DMS153 (cell line): ENCODE measurements at regions not wholly inside any gene's neighbourhood (a gene's known extent, or its start where the extent isn't known, plus 50 kb on each side); places are given as distances from the start of the nearest gene placed in this dataset.

Experiments used
- DNase-seq: peaks from one replicate; lab custom pipeline; 2025; lab: John Stamatoyannopoulos, UW

GRCh38 chr22:47446821-47447810, 684.7 kb downstream of the TBC1D22A start:
- DNase-seq: no peak

DNA sequence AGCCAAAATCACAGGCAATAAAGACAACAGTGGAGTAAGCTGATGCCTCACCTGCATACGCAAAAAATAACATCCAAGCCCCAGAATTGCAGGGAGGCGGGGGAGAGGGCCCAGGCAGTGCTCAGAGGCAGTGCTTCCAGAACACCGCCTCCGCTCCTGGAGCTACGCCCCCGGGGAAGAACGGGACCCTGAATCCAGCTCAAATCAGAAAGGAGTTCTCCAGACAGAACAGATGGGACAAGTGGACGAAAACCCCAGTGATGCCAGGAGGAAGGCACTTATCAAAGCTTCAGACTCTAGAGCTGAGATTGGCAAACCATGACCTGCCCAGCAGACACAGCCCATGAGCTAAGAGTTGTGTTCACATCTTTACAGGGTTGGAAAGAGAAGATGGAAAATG, 683.9 kb downstream of the TBC1D22A start:
- DNase-seq: no peak

DNA sequence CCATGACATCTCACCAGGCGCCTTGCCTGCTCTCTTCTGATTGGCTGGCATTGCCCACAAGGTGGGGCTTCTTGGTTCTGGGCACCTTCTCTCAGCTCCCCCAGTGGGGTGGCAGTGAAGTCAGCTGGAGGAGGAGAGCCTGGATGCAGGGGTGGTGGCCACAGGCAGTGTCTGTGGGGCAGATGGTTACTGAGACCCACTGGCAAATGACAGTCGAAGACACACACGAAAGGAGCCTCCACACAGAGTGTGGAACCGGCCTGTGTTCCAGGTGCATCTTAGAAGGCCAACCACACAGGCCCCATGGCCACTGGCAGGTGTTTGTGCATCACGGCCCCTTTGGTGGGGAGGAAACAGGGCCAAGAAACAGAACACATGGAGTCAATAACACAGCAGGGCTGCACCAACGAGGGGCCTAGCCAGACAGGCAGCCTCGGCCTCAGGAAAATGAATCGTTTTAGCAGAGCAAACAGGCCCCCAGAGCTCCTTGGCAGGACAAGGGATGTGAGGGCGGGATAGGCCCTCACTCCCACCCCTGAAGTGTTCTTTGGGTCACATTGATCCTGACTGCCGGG, 683.4 kb downstream of the TBC1D22A start:
- no peak for DNase-seq

DNA sequence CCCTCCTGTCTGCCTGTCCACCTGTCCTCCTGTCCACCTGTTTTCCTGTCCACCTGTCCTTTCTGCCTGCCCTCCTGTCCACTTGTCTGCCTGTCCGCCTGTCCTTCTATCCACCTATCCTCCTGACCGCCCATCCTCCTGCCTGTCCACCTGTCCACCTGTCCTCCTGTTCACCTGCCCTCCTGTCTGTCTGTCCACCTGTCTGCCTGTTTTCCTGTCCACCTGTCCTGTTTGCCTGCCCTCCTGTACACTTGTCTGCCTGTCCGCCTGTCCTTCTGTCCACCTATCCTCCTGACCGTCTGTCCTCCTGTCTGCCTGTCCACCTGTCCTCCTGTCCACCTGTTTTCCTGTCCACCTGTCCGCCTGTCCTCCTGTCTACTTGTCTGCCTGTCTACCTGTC, 682.8 kb downstream of the TBC1D22A start:
- DNase-seq: no peak

- DNase-seq: no peak
Observed at GRCh38 chr22:47444746-47445065, 682.3 kb downstream of the TBC1D22A start.

DNA sequence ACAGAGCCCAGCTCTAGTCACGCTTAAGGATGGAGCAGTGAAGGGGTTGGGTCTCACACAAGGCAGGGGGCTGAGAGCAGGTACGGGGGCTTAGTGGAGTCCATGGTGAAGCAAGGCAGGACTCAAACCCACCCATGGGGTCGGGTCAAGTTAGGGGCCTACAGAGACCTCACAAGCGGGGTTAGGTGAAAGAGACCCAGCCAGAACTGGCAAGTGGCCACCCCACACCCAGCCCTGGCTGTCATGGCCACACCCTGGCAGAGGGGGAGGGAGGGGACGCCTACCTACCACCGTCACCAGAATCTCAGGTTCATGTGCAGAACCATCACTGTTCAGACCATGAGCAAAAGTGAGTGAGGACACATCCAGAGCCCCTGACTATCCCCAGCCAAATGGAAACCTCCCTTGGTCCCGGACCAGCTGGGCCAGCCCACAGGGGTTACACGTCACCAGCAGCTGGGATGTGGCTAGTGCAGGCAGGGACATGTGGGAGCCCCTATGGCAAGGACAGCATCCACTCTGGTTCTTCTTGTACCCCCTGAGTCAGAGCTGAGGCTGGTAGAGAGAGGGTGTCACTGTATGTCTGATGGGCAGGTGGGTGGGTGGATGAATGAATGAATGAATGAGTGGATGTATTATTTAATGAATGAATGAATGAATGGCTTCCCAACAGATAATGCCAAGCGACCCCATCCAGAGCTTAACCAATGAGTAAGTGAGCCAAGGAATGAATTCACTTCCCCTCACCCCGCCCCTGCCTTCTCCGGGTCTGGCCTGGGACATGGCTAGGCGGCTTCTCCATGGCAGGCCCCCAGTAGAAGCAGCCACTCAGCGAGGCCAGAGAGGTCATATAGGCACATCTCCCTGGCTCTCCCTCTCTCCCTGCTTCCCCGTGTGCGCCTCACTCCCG, 681.6 kb downstream of the TBC1D22A start:
- DNase-seq: no peak

DNA sequence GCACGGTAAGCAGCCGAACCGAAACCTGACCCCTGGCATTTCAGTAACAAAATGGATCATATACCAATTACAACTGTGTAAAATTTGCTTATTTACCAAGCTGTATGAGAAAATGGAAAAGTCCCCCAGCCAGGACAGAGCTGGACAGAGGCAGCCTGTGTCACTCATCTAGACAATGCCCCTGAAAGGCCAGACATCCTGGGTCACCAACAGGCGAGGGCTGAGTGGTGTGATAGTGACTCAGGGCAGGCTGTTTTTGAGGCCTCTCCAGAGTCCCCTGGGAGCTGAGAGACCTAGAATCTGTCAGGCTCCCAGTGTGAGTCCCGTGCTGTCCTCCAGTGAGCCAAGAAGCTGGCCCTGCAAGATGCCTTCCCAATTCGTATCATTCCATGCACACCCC, 680.4 kb downstream of the TBC1D22A start:
- DNase-seq: no peak

GRCh38 chr22:47439643-47440265, 677.3 kb downstream of the TBC1D22A start:
- DNase-seq: no peak

DNA sequence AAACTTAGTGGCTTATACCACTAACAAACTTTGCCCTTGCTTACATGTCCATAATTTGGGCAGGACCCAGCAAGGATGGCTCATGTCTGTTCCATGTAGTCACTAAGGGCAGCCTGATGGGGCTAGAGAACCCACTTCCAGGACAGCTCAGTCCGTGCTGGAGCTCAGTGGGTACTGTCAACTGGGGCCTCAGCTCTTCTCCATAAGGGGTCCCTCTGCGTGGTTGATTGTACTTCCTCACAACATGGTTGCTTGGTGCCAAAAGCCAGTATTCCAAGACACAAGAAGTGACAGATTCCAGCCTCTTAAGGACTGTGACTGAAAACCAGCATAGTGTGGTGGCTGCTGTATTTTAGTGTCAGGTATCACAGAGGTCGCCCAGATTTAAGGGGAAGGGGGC, 675.2 kb downstream of the TBC1D22A start:
- no peak for DNase-seq

DNA sequence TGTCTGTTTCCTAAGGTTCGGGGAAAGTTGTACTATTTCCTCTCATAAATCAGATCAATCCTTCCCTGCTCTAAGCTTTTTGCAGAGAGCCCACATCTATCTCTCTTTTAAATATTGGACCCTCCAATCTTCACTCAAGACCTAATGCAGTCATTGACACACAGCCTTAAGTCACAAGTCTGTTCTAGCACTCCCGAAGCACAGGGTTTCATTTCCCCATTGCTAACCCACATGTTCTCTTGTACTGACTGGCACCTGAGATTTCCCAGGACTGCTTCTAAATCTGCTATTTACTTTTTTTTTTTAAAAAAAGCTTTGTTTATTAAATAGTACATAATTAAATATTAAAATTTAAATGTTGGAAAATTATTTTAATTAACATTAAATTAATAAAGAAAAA, 674.7 kb downstream of the TBC1D22A start:
- DNase-seq: no peak

- DNase-seq: no peak
Observed at GRCh38 chr22:47435826-47436225, 673.4 kb downstream of the TBC1D22A start.

- no peak for DNase-seq
Observed at GRCh38 chr22:47435204-47435487, 672.7 kb downstream of the TBC1D22A start.

- no peak for DNase-seq
Observed at GRCh38 chr22:47434336-47435203, 672.1 kb downstream of the TBC1D22A start.

DNA sequence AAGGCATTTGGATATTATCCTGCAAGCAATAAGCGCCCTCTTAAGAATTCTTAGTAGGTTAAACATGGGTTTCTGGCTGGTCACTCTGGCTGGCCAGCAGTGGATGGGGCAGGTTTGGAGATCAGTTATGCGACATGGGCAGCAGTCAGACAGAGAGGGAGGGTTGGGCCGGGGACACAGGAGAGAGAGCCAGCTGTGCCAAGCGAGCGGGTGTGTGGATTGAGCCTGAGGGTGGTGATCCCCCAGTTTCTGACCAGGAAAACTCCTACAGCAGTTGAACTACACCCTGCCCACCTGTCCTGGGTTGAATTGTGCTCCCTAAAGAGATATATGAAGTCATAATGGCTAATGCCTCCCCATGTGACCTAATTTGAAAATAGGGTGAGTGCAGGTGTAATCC, 671.2 kb downstream of the TBC1D22A start:
- DNase-seq: no peak

DNA sequence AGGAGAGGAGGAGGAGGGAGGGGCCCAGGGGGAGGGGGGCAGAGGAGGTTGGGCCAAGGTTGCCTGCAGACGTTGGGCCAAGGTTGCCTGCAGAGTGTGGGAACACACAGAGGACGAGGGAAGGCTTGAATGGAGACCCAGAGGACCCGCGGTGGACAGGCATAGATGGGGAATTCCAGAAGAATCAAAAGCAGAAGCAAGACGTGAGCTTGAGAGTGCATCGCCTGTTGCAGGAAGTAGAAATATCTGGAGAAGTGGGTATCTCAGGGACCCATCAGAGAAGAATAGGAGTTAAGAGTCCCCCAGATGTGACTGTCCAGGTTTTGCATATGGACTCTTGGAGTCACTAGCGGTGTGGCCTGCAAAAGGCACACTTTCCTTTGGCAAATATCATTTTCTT, 670.2 kb downstream of the TBC1D22A start:
- DNase-seq: no peak

- DNase-seq: no peak
Observed at GRCh38 chr22:47423861-47424820, 661.7 kb downstream of the TBC1D22A start.

GRCh38 chr22:47423266-47423665, 660.8 kb downstream of the TBC1D22A start:
- DNase-seq: no peak

- DNase-seq: no peak
Observed at GRCh38 chr22:47422736-47423135, 660.3 kb downstream of the TBC1D22A start.

DNA sequence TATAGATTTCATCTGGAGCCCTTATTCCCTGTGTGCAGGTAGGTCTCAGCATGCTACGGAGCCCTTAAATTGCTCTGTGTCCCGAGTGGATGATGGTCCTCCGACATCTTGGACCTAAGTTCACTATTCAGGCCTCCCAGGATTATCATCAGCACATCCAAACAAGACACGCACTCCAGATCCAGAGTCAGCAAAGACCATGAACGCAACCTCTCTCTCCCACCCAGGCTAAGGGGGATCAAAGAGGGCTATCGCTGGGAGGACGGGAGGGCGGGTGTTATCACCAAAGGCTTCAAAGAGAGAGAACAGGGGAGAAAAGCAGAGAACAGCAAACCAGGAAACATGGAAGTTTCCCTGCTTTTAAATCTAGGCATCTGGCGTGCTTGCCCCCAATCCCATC, 659.4 kb downstream of the TBC1D22A start:
- no peak for DNase-seq

GRCh38 chr22:47420211-47420610, 657.8 kb downstream of the TBC1D22A start:
- no peak for DNase-seq
